Lower leg skin (tissue), 4 donors: ENCODE measurements at regions not wholly inside any gene's neighbourhood (a gene's known extent, or its start where the extent isn't known, plus 50 kb on each side); places are given as distances from the start of the nearest gene placed in this dataset.

Experiments used
- DNase-seq, 2 donors: peaks; one replicate each; pipeline ENCODE4 v3.0.0-alpha.2; 2019; ENCODE audit warnings: low spot score in 2 of 2
- H3K4me3 ChIP-seq: fragments of 200-600 bp; sonication (generic); 2 replicates; pipeline ENCODE4 v1.5.1; 2017; ENCODE audit warnings: mild to moderate bottlenecking, low read depth; ENCODE audit not compliant: poor library complexity, severe bottlenecking
- CTCF ChIP-seq, 3 donors: fragments of 450-650 bp; IDR thresholded peaks; one replicate each; pipeline ENCODE4 v1.5.1; 2016; ENCODE audit warnings: antibody characterized with exemption in 3 of 3, mild to moderate bottlenecking in 3 of 3, moderate library complexity in 2 of 3
- POLR2A ChIP-seq, 2 donors: fragments of 450-650 bp; IDR thresholded peaks; one replicate each; pipeline ENCODE4 v1.6.1; 2016 to 2017; ENCODE audit warnings: antibody characterized with exemption in 2 of 2, mild to moderate bottlenecking in 1 of 2, moderate library complexity in 1 of 2
- WGBS, 2 donors: methylation state at CpG; one replicate each; pipeline ENCODE4 v1.1.5; 2018; 5-methylcytosine and 5-hydroxymethylcytosine counted together
- intact Hi-C: fragments of 100-400 bp; cut with DNase I; formaldehyde crosslinking; loops from one replicate; pipeline ENCODE4 v1.15.0; 2023; ENCODE audit warnings: low total_unique reads

- WGBS, 2 donors: 90% methylated on average over 6 of the region's 6 CpGs
- no peak for DNase-seq
- TF ChIP-seq POLR2A (IDR thresholded peaks at IDR 0.05) (no peak), CTCF (IDR thresholded peaks at IDR 0.05) (no peak)
- intact Hi-C loops: no loop called here
- no peak overlapping the region for H3K4me3 ChIP-seq
These were observed 212.3 kb upstream of the OTX2 start for GRCh38 chr14:57022608-57023007.

GRCh38 chr14:57018065-57018464 is 207.8 kb upstream of the OTX2 start:
- no peak overlapping the region for H3K4me3 ChIP-seq
- WGBS, 2 donors: 51 to 62% methylated on average over 1 of the region's 1 CpG
- no peak for DNase-seq
- intact Hi-C loops: no loop called here
- TF ChIP-seq CTCF (IDR thresholded peaks at IDR 0.05) (no peak), POLR2A (IDR thresholded peaks at IDR 0.05) (no peak)

- no peak for DNase-seq
- TF ChIP-seq CTCF (IDR thresholded peaks at IDR 0.05) (no peak), POLR2A (IDR thresholded peaks at IDR 0.05) (no peak)
- intact Hi-C loops: no loop called here
- 88 to 95% methylated on average over 2 of the region's 2 CpGs for WGBS, 2 donors
- no peak overlapping the region for H3K4me3 ChIP-seq
These were observed 203.7 kb upstream of the OTX2 start for GRCh38 chr14:57013987-57014386.

DNA sequence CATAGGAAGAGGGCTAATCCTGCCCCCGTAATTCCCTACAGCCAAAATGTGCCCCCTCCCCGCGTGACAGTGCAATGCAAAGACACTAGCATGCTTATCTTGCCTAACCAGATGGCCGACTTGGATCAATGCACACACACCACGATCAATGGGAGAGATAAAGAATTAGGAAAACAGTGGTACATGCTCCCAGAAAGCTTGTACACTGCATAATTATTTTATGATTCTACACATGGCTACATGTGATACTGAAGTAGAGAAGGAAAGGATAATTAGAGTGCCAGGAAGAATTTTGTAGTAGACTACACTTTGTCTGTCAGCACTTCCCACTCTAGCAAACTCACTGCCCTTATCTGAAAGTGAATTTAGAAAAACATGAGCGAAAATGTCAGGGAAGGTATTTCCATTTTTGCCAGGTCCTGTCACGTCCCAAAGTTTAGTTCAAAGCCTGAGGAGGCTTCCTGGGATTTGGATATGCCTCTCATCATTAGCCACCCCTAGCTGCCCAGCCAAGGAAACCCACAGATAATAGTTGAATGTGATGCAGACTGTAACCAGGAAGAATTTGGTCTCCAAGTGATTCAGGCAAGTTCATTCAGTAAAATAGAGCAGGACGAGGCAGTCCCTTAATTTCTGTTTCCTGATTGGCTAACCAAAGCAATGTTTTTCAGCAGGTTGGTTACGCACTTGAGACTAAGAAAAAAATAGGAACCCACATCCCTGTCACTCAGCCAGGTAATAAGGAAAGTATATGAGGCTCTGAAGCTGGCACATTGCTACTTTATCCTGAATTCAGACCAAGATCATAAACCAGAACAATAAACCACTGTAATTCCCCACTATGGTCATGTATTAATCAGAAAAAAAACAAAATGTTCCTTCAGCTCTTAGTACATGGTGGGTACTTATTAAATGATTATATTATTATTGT is 199.6 kb upstream of the OTX2 start:
- intact Hi-C loops: no loop called here

GRCh38 chr14:57008534-57008933 is 198.3 kb upstream of the OTX2 start:
- DNase-seq: no peak
- intact Hi-C loops: no loop called here
- TF ChIP-seq POLR2A (IDR thresholded peaks at IDR 0.05) (no peak), CTCF (IDR thresholded peaks at IDR 0.05) (no peak)
- no peak overlapping the region for H3K4me3 ChIP-seq
- WGBS, 2 donors: 37 to 38% methylated on average over 3 of the region's 3 CpGs

More for the DNA sequence above, 199.6 kb upstream of the OTX2 start:
- WGBS, 2 donors: 42 to 48% methylated on average over 9 of the region's 9 CpGs
- TF ChIP-seq CTCF (IDR thresholded peaks at IDR 0.05) (no peak), POLR2A (IDR thresholded peaks at IDR 0.05) (no peak)
- H3K4me3 ChIP-seq: no peak overlapping the region
- no peak for DNase-seq
